SK-N-MC (cell line): ENCODE measurements at regions not wholly inside any gene's neighbourhood (a gene's known extent, or its start where the extent isn't known, plus 50 kb on each side); places are given as distances from the start of the nearest gene placed in this dataset.

Source experiments
- EZH2 ChIP-seq: fragments of 200-600 bp; sonication (generic); IDR thresholded peaks from one replicate; pipeline ENCODE4 v1.6.1; 2017; ENCODE audit warnings: antibody characterized with exemption
- POLR2AphosphoS5 ChIP-seq: IDR thresholded peaks from 2 replicates; pipeline ENCODE4 v1.6.1; 2012; ENCODE audit warnings: mild to moderate bottlenecking, low read depth, low read length, borderline replicate concordance

DNA sequence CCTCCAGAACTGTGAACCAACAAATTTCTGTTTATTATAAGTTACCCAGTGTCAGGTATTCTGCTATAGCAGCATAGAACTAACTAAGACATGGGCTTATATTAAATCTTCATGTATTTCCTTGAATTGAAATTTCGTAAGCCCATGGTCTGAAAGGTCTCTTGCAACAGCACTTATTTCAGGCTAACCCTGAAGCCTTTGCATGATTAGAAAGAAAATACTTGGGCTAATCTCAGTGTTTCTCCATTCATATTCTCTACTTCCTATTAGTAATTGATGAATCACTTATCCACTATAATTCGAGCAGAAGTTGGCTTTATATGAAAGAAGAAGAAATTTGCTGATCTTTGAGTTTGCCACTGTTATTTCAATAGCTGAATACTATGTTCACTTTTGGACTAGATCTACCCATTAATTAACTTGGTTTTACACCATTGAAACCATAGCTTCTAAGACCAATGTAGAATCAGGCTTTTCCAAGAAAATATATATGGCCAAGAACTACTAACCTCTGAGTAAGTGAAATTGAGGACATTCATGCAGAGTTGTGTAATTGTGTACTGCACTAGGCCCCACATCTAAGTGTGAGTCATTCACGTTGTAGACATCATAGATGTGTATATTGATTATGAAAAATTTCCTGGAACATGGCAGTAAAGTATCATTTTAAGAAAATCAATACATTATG is 731.6 kb downstream of the SOCS6 start:
- TF ChIP-seq POLR2AphosphoS5: no peak
- TF ChIP-seq EZH2: no peak
